ENCODE measurements at regions not wholly inside any gene's neighbourhood (a gene's known extent, or its start where the extent isn't known, plus 50 kb on each side); places are given as distances from the start of the nearest gene placed in this dataset.

GRCh38 chr12:113586461-113586860 is 114.8 kb upstream of the LHX5 start:
- TF ChIP-seq POLR2AphosphoS5 (IDR thresholded peaks at IDR 0.05) (no peak), CTCF (IDR thresholded peaks at IDR 0.05) (no peak), POLR2A (IDR thresholded peaks at IDR 0.05; ENCODE audit: low read depth) (no peak)

Data from esophagus muscularis mucosa (tissue), 3 donors.